DND-41 (cell line): ENCODE measurements at regions not wholly inside any gene's neighbourhood (a gene's known extent, or its start where the extent isn't known, plus 50 kb on each side); places are given as distances from the start of the nearest gene placed in this dataset.

Source experiments
- EZH2 ChIP-seq: IDR thresholded peaks from 3 replicates; pipeline ENCODE4 v1.6.1; 2012; ENCODE audit warnings: borderline replicate concordance, low read depth, mild to moderate bottlenecking, moderate library complexity, low read length, inconsistent platforms; ENCODE audit not compliant: severe bottlenecking
- TF ChIP-seq, protein P1 (sequence below): IDR thresholded peaks from 2 replicates; pipeline ENCODE4 v1.5.1; 2012; ENCODE audit warnings: borderline replicate concordance, low read length, moderate library complexity, mild to moderate bottlenecking; ENCODE audit not compliant: poor library complexity, severe bottlenecking; ENCODE audit errors: extremely low read depth

- TF ChIP-seq, protein P1, sequence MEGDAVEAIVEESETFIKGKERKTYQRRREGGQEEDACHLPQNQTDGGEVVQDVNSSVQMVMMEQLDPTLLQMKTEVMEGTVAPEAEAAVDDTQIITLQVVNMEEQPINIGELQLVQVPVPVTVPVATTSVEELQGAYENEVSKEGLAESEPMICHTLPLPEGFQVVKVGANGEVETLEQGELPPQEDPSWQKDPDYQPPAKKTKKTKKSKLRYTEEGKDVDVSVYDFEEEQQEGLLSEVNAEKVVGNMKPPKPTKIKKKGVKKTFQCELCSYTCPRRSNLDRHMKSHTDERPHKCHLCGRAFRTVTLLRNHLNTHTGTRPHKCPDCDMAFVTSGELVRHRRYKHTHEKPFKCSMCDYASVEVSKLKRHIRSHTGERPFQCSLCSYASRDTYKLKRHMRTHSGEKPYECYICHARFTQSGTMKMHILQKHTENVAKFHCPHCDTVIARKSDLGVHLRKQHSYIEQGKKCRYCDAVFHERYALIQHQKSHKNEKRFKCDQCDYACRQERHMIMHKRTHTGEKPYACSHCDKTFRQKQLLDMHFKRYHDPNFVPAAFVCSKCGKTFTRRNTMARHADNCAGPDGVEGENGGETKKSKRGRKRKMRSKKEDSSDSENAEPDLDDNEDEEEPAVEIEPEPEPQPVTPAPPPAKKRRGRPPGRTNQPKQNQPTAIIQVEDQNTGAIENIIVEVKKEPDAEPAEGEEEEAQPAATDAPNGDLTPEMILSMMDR, result no peak
- no peak for TF ChIP-seq EZH2
These were observed 1257.2 kb downstream of the UQCRFS1 start for GRCh38 chr19:27955485-27956480.
